Naive thymus-derived CD4-positive, alpha-beta T cell (primary cell): ENCODE measurements at regions not wholly inside any gene's neighbourhood (a gene's known extent, or its start where the extent isn't known, plus 50 kb on each side); places are given as distances from the start of the nearest gene placed in this dataset.
A peak's percentile ranks its signal among the peaks of the same experiment; 100 is the strongest.

ENCODE experiments used
- ATAC-seq: fragments of 150-1000 bp; cut with Tn5 transposase; 2 replicates; pipeline ENCODE4 v1.10.0; 2021; ENCODE audit warnings: mild to moderate bottlenecking, moderate library complexity
- CTCF ChIA-PET: fragments of 350-600 bp; sonication (Branson Sonifier 250); formaldehyde crosslinking; loops from one replicate; lab custom pipeline; 2021; ENCODE audit warnings: antibody characterized with exemption; lab: Charles Lee
- POLR2A ChIA-PET: fragments of 350-600 bp; sonication (Branson Sonifier 250); formaldehyde crosslinking; loops from one replicate; lab custom pipeline; 2021; ENCODE audit warnings: antibody characterized with exemption, inconsistent platforms; lab: Charles Lee
- DNase-seq, 9 donors: peaks; one replicate each; pipeline versions ENCODE4 v3.0.0 to v3.0.0-alpha.2; 2020 to 2022; ENCODE audit warnings: mixed read lengths in 1 of 9
- H3K27ac ChIP-seq: one replicate; pipeline ENCODE4 v1.7.0; 2013; ENCODE audit warnings: mild to moderate bottlenecking, low read depth, low read length, moderate library complexity
- H3K27me3 ChIP-seq, 2 donors: one replicate each; pipeline ENCODE4 v1.7.0; 2013; ENCODE audit warnings: low read length in 2 of 2, mild to moderate bottlenecking in 2 of 2, moderate library complexity in 2 of 2; ENCODE audit not compliant: control insufficient read depth in 2 of 2, insufficient read depth in 2 of 2
- H3K36me3 ChIP-seq, 3 experiments: 1 replicate in 2 of 3; 2 replicates in 1 of 3; pipeline ENCODE4 v1.7.0; 2013; ENCODE audit warnings: low read length in 3 of 3, mild to moderate bottlenecking in 3 of 3, moderate library complexity in 1 of 3; ENCODE audit not compliant: insufficient read depth in 3 of 3, control insufficient read depth in 2 of 3
- H3K4me1 ChIP-seq, 2 donors: one replicate each; pipeline ENCODE4 v1.7.0; 2013; ENCODE audit warnings: low read length in 2 of 2, mild to moderate bottlenecking in 2 of 2, moderate library complexity in 1 of 2; ENCODE audit not compliant: control insufficient read depth in 2 of 2, insufficient read depth in 2 of 2
- H3K4me3 ChIP-seq: 2 replicates; pipeline ENCODE4 v1.7.0; 2013; ENCODE audit warnings: mild to moderate bottlenecking, low read length
- H3K9me3 ChIP-seq, 3 experiments: 1 replicate in 2 of 3; 2 replicates in 1 of 3; pipeline ENCODE4 v1.7.0; 2013; ENCODE audit warnings: low read length in 3 of 3; ENCODE audit not compliant: control insufficient read depth in 2 of 3
- H3K27ac Mint-ChIP-seq, 9 donors: one replicate each; pipeline ENCODE4 v1.8.0; 2020 to 2022; ENCODE audit warnings: mixed read lengths in 9 of 9, mild to moderate bottlenecking in 8 of 9, moderate library complexity in 5 of 9, inconsistent platforms in 2 of 9
- H3K27me3 Mint-ChIP-seq, 5 donors: one replicate each; pipeline ENCODE4 v1.8.0; 2021 to 2022; ENCODE audit warnings: mixed read lengths in 5 of 5, mild to moderate bottlenecking in 1 of 5
- H3K36me3 Mint-ChIP-seq, 5 donors: one replicate each; pipeline ENCODE4 v1.8.0; 2020 to 2022; ENCODE audit warnings: mixed read lengths in 5 of 5, mild to moderate bottlenecking in 3 of 5, inconsistent platforms in 1 of 5
- H3K4me1 Mint-ChIP-seq, 7 donors: one replicate each; pipeline ENCODE4 v1.8.0; 2020 to 2022; ENCODE audit warnings: mixed read lengths in 7 of 7, mild to moderate bottlenecking in 3 of 7, inconsistent platforms in 1 of 7
- H3K4me3 Mint-ChIP-seq, 10 donors: one replicate each; pipeline ENCODE4 v1.8.0; 2020 to 2022; ENCODE audit warnings: mild to moderate bottlenecking in 10 of 10, mixed read lengths in 10 of 10, moderate library complexity in 6 of 10, inconsistent platforms in 2 of 10
- H3K9me3 Mint-ChIP-seq, 11 donors: one replicate each; pipeline ENCODE4 v1.8.0; 2020 to 2022; ENCODE audit warnings: mixed read lengths in 11 of 11, mild to moderate bottlenecking in 4 of 11, inconsistent platforms in 1 of 11, moderate library complexity in 1 of 11
- intact Hi-C, 2 donors: fragments of 100-400 bp; cut with micrococcal nuclease; formaldehyde crosslinking; loops; one replicate each; pipeline ENCODE4 v1.15.1; 2023

GRCh38 chr16:50991436-50991835, 159.6 kb downstream of the SALL1 start:
- H3K4me3 Mint-ChIP-seq: no peak overlapping the region

GRCh38 chr16:50991006-50991405, 160.1 kb downstream of the SALL1 start:
- Histone ChIP-seq H3K27me3 (no peaks in the 10 kb centered on the region), H3K9me3 (peaks cover 0 to 4% (median 0%) of the 10 kb centered on the region in 3 experiments), H3K4me1 (no peaks in the 10 kb centered on the region), H3K4me3 (no peak overlapping the region), H3K36me3 (no peaks in the 10 kb centered on the region), H3K27ac (no peak overlapping the region)
- peaks cover 0 to 15% (median 10%) of the 10 kb centered on the region in 5 donors for H3K27me3 Mint-ChIP-seq
- ChIA-PET POLR2A (no interaction called here), CTCF (no interaction called here)
- intact Hi-C loops: no loop called here
- no peaks in the 10 kb centered on the region for H3K4me1 Mint-ChIP-seq
- ATAC-seq (no peak), DNase-seq (no peak)
- H3K4me3 Mint-ChIP-seq: no peak overlapping the region
- H3K9me3 Mint-ChIP-seq: peaks cover 0 to 6% (median 2%) of the 10 kb centered on the region in 11 donors
- H3K27ac Mint-ChIP-seq: no peak overlapping the region
- H3K36me3 Mint-ChIP-seq: no peaks in the 10 kb centered on the region

More at GRCh38 chr16:50991436-50991835, 159.6 kb downstream of the SALL1 start:
- H3K27me3 ChIP-seq: no peaks in the 10 kb centered on the region
- Mint-ChIP-seq H3K27me3 (peaks cover 0 to 15% (median 10%) of the 10 kb centered on the region in 5 donors), H3K27ac (no peak overlapping the region), H3K36me3 (no peaks in the 10 kb centered on the region), H3K4me1 (no peaks in the 10 kb centered on the region), H3K9me3 (peaks cover 0 to 7% (median 2%) of the 10 kb centered on the region in 11 donors)
- CTCF ChIA-PET: no interaction called here
- H3K4me3 ChIP-seq: no peak overlapping the region
- H3K27ac ChIP-seq: no peak overlapping the region
- no peaks in the 10 kb centered on the region for H3K4me1 ChIP-seq
- H3K9me3 ChIP-seq: peaks cover 0 to 2% (median 0%) of the 10 kb centered on the region in 3 experiments
- intact Hi-C loops: no loop called here
- no peaks in the 10 kb centered on the region for H3K36me3 ChIP-seq
- DNase-seq (no peak), ATAC-seq (no peak)
- POLR2A ChIA-PET: no interaction called here

- DNase-seq (no peak), ATAC-seq (peak; percentile 36)
- Mint-ChIP-seq H3K27ac (no peak overlapping the region), H3K27me3 (peaks cover 0 to 18% (median 11%) of the 10 kb centered on the region in 5 donors), H3K4me3 (no peak overlapping the region), H3K36me3 (no peaks in the 10 kb centered on the region), H3K4me1 (no peaks in the 10 kb centered on the region), H3K9me3 (peaks cover 0 to 8% (median 4%) of the 10 kb centered on the region in 11 donors)
- POLR2A ChIA-PET: no interaction called here
- Histone ChIP-seq H3K4me1 (no peaks in the 10 kb centered on the region), H3K9me3 (peaks cover 0 to 4% (median 0%) of the 10 kb centered on the region in 3 experiments), H3K4me3 (no peak overlapping the region), H3K27me3 (no peaks in the 10 kb centered on the region), H3K36me3 (no peaks in the 10 kb centered on the region), H3K27ac (no peak overlapping the region)
- CTCF ChIA-PET: no interaction called here
- intact Hi-C loops: no loop called here
These were observed 162.0 kb downstream of the SALL1 start for GRCh38 chr16:50989047-50989446.

GRCh38 chr16:50988441-50988840, 162.6 kb downstream of the SALL1 start:
- Mint-ChIP-seq H3K4me3 (no peak overlapping the region), H3K27me3 (peaks cover 0 to 15% (median 11%) of the 10 kb centered on the region in 5 donors), H3K27ac (no peak overlapping the region), H3K36me3 (no peaks in the 10 kb centered on the region), H3K9me3 (peaks cover 0 to 8% (median 4%) of the 10 kb centered on the region in 11 donors), H3K4me1 (no peaks in the 10 kb centered on the region)
- CTCF ChIA-PET: no interaction called here
- DNase-seq (no peak), ATAC-seq (no peak)
- Histone ChIP-seq H3K4me1 (no peaks in the 10 kb centered on the region), H3K4me3 (no peak overlapping the region), H3K27ac (no peak overlapping the region), H3K36me3 (no peaks in the 10 kb centered on the region), H3K27me3 (no peaks in the 10 kb centered on the region), H3K9me3 (peaks cover 0 to 4% (median 0%) of the 10 kb centered on the region in 3 experiments)
- intact Hi-C loops: no loop called here
- POLR2A ChIA-PET: no interaction called here

DNA sequence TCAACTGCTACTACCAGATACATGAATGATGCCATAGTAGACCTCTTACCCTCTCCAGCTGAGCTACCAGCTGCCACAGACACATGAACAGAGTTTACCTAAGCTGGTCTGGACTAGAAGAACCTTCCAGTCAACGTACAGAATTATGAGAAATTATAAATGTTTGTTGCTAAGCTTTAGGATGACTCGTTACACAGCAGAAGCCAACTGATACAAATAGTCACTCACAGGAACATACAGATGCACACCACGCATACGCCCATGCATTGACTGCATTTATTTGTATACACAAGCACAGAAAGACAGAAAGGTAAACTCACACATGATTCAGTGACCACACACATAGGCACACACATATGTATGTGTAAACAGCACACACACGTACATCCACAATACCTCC, 164.6 kb downstream of the SALL1 start:
- intact Hi-C loops: no loop called here
- H3K9me3 Mint-ChIP-seq: peaks cover 0 to 15% (median 6%) of the 10 kb centered on the region in 11 donors
- ChIA-PET POLR2A (no interaction called here), CTCF (no interaction called here)
- Histone ChIP-seq H3K4me1 (no peaks in the 10 kb centered on the region), H3K27me3 (no peaks in the 10 kb centered on the region), H3K9me3 (peaks cover 0 to 9% (median 0%) of the 10 kb centered on the region in 3 experiments), H3K36me3 (no peaks in the 10 kb centered on the region), H3K27ac (no peak overlapping the region), H3K4me3 (no peak overlapping the region)
- no peak overlapping the region for H3K4me3 Mint-ChIP-seq
- DNase-seq: no peak
- ATAC-seq: no peak
- no peak overlapping the region for H3K27ac Mint-ChIP-seq
- H3K27me3 Mint-ChIP-seq: peaks cover 0 to 15% (median 14%) of the 10 kb centered on the region in 5 donors
- no peaks in the 10 kb centered on the region for H3K36me3 Mint-ChIP-seq
- H3K4me1 Mint-ChIP-seq: no peaks in the 10 kb centered on the region

DNA sequence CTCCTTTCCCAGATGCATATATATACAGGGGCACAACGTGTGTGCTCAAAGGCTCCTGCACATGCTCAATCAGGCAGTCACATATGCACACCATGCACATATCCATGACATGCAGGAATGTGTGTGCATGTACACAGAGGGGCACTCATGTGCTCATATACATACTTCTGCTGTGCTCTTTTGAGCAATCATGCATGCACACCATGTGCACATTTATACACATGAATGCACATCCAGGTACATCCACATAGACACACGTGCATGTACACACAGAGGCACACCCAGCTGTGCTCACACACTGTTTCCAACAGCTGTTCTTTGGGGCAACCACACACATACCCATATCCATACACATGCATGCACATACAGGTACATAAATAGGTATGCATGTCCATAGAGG, 165.3 kb downstream of the SALL1 start:
- Mint-ChIP-seq H3K4me3 (no peak overlapping the region), H3K27me3 (peaks cover 0 to 20% (median 15%) of the 10 kb centered on the region in 5 donors), H3K4me1 (no peaks in the 10 kb centered on the region), H3K36me3 (no peaks in the 10 kb centered on the region), H3K9me3 (peaks cover 0 to 15% (median 8%) of the 10 kb centered on the region in 11 donors), H3K27ac (no peak overlapping the region)
- ATAC-seq (no peak), DNase-seq (no peak)
- no peaks in the 10 kb centered on the region for H3K36me3 ChIP-seq
- peaks cover 0 to 9% (median 0%) of the 10 kb centered on the region in 3 experiments for H3K9me3 ChIP-seq
- H3K4me3 ChIP-seq: no peak overlapping the region
- H3K27ac ChIP-seq: no peak overlapping the region
- intact Hi-C loops: no loop called here
- ChIA-PET CTCF (no interaction called here), POLR2A (no interaction called here)
- H3K4me1 ChIP-seq: no peaks in the 10 kb centered on the region
- H3K27me3 ChIP-seq: no peaks in the 10 kb centered on the region

DNA sequence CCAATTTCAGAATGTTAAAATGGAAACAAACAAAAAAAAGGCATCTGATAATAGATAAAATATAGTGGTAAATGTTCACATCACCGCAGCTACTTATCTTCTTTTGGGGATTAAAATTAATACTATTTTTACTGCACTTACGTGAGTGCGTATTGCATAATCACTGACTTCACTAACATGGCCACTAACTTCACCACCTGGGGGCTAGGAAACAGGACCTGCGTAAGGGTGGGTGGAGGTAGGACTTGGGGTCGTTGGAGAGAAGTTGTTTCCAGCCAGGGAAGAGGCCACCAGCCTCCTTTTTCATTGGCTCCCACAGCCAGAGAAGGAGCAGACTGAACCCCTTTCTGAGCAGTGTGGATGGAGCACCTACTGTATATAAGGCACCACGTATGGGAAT, 166.4 kb downstream of the SALL1 start:
- CTCF ChIA-PET: no interaction called here
- Histone ChIP-seq H3K9me3 (peaks cover 0 to 9% (median 0%) of the 10 kb centered on the region in 3 experiments), H3K4me1 (no peaks in the 10 kb centered on the region), H3K36me3 (no peaks in the 10 kb centered on the region), H3K4me3 (no peak overlapping the region), H3K27ac (no peak overlapping the region), H3K27me3 (no peaks in the 10 kb centered on the region)
- Mint-ChIP-seq H3K4me3 (no peak overlapping the region), H3K27ac (no peak overlapping the region), H3K27me3 (peaks cover 0 to 19% (median 15%) of the 10 kb centered on the region in 5 donors), H3K4me1 (no peaks in the 10 kb centered on the region), H3K9me3 (peaks cover 0 to 15% (median 8%) of the 10 kb centered on the region in 11 donors), H3K36me3 (no peaks in the 10 kb centered on the region)
- POLR2A ChIA-PET: no interaction called here
- intact Hi-C loops: no loop called here
- no peak for ATAC-seq
- DNase-seq: no peak
